ENCODE measurements at regions not wholly inside any gene's neighbourhood (a gene's known extent, or its start where the extent isn't known, plus 50 kb on each side); places are given as distances from the start of the nearest gene placed in this dataset.

DNA sequence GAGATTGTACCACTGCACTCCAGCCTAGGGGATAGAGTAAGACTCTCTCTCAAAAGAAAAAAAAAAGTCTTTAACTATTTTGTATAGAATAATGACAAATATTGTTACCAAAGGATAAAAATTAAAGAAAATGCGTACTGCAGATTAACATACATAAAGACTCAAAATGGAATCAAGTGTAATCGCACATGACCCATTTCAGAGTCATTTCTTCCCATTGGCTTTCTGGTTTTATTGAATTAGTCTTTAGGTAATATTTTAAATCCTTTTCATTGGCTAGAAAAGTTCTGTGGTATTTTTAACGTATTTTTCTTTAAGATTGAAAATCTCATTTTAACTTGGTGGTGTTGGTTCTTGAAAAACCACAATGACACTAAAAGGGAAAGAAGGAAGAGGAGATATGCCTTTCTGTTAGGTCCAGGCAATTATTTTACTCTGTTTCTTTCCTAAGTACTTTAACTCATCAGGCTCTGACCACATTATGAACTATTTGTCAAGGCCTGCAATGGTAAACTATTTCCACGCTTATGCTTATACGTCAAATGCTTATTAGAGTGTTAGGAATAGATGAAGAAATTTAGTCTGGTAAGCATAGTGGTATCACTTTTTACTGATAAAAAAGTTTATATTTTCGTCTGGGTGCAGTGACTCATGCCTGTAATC, 52.3 kb downstream of the PLEKHG1 start:
- DNase-seq (ENCODE audit: low read depth in 2 of 2): no peak

DNA sequence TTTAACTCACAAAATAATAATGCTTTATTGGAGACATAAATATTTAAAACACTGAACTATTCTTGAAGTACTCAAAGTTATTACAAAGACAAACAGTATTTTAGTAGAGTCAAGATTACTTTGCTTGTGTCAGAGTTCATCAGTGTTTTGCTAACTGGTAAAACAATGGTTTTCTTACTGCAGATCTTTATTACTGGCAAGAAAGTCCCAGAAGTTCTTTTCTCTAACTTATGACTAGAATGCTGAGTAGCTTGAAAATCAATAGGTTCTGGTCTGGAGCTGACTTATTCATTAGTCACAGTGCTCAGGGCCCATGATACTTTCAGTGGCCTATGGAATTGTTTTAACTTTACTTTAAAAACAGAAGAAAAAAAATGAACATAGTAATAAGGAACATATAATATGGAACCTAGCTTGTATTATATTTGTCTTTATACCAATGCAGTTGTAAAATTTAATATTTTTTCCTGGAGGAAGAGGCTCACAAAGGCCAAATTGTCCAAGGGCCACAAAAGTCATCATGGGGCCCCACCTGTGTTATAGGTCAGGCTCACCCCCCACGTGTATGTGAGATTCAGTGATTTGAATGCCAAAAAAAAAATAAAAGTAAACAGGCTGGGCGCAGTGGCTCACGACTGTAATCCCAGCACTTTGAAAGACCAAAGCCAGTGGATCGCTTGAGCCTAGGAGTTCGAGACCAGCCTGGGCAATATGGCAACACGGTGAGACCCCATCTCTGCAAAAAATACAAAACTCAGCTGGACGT, 53.3 kb downstream of the PLEKHG1 start:
- DNase-seq (ENCODE audit: low read depth in 2 of 2): no peak

- no peak for DNase-seq (ENCODE audit: low read depth in 2 of 2)
Measured at GRCh38 chr6:150654608-150655007, 54.9 kb downstream of the PLEKHG1 start.

- no peak for DNase-seq (ENCODE audit: low read depth in 2 of 2)
Measured at GRCh38 chr6:150656156-150656555, 56.5 kb downstream of the PLEKHG1 start.

DNA sequence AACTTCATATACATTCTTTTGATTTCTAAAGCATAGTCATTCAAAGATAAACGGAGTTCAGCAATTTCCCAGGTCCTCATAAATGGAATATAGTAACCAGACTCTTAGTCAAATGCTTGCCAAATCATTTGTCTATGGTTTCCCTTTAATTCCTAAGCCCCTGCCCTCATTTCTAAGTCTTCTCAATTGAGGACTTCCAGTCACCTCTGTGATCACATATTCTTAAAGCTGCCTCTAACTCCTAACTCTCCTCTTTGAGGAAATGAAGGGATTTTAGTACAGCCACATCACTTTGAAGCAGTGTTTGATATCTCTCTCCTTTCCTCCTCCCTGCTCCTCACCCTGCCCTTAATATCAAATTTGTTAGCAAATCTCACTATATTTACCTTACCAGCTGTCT, 58.7 kb downstream of the PLEKHG1 start:
- no peak for DNase-seq (ENCODE audit: low read depth in 2 of 2)

DNA sequence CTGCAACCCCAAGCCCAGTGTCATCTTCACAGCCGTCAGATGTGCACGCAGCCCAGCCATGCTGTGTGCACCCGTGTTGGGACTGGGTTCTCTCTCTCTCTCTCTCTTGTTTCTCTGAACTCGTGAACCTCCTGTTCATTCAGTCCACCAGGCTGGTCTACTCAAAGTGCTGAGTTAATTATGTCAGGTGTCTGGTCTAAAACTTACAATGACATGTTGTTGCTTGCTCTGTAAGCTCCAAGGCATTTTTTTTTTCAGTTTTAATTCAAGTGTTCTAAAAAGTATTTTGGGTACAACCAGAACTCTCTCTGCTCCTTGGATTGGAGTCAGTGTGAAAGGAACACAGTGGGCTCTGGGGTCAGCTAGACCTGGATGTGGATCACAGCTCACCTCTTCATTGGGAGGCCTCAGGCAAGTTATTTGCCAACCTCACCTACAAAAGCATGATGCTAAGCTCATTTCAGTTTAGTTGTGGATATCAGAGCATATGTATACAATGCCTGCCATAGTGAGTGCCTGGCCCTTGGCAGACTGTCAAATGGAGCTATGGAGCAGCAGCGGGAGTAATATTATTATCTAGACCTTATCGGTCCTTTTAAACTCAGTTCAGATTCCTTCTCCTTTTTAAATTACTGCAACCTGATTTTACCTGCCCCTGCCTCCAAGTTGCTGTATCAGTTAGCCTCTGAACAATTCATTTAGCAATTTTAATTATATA, 59.5 kb downstream of the PLEKHG1 start:
- DNase-seq (ENCODE audit: low read depth in 2 of 2): no peak

- DNase-seq (ENCODE audit: low read depth in 2 of 2): no peak
Measured at GRCh38 chr6:150661216-150662007, 61.7 kb downstream of the PLEKHG1 start.

- no peak for DNase-seq (ENCODE audit: low read depth in 2 of 2)
Measured at GRCh38 chr6:150662814-150663213, 63.1 kb downstream of the PLEKHG1 start.

- no peak for DNase-seq (ENCODE audit: low read depth in 2 of 2)
Measured at GRCh38 chr6:150664091-150664490, 64.4 kb downstream of the PLEKHG1 start.

DNA sequence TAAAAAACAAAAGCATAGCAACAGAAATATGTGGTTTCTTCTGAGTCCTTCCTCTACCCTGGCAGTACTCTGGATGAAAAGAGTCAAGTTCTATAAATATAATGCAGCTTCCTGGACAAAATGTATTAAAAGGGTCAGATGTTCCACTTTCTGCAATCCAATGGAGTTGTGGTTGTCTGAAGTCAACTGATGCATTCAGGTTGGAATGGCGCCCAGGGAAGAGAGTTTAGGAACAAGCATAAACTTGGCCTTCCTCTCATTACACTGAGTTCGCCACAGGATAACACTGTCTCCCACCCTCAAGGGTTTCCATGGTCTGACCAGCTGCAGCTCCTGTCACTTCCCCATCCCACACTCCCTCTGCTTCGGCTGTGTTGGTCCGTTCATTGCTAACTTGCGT, 66.4 kb downstream of the PLEKHG1 start:
- no peak for DNase-seq (ENCODE audit: low read depth in 2 of 2)

GRCh38 chr6:150667359-150667758, 67.7 kb downstream of the PLEKHG1 start:
- no peak for DNase-seq (ENCODE audit: low read depth in 2 of 2)

DNA sequence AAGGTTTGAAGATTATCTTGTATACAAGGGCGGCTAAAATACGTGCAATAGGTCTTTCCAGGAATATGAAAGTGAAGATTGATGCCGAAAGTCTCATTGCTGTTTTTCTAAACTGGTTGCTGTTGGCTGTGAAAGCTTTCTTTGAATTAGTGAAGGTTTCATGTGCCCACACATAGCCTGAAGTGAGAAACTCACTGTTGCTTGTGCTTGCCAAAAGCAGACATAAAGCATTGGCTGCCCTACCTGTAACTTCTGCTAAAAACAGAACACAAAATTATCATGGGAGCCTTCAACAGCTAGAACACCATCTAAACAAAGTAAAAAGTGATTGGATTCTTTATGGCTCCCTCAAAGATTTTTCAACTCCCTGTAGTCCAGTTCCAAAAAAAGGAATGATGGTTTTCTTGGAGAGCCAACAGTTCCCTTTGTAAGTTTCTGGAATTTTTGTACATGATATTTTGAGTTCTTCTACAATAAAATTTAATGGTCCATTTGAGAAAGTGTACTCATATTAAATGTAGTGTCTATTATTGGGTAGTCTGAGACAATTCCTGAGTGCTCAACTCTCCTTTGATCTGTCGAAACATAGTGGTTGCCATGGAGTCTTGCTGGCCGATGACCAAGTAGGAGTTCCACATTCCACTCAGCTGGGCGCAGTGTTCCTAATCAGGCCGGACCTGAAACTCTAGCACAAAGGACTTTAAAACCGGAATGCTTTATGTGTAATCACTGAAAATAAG, 68.5 kb downstream of the PLEKHG1 start:
- DNase-seq (ENCODE audit: low read depth in 2 of 2): no peak

DNA sequence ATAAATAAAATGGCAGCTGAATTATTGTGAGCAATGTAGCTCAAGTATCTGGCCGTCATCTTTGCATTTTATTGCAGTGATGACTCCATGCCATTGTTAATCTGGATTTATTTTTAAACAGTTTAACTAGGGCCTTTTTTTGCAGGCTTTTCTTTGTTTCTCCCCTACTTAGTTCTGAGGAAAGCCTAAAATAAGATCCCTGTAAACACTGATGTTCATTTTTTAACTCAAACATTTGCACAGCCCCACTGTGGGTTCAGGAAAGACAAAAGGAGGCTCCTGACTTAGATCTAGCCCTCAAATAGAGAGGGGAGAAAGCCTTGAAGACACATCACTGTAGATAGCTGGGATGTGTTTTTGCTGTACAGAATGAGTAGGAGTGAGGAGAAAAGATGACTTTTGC, 69.2 kb downstream of the PLEKHG1 start:
- no peak for DNase-seq (ENCODE audit: low read depth in 2 of 2)

DNA sequence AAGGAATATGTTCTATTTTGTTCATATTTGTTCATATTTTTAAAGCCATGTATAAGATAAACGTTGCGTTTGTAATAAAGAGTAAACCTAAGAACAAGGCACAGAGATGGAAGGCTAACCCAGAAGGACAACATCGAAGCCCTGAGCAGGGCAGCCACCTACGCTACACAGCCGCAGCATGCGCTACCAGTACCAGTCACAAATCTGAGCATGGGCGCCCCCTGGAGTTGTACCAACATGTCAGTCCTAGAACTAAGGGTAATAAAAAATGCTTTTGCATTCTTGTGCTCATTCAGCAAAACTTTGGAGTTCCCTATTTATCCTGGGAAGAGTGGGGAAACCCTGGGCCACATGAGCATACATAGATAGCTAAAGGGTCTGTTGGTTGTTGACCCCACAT, 70.6 kb downstream of the PLEKHG1 start:
- DNase-seq (ENCODE audit: low read depth in 2 of 2): no peak

- no peak for DNase-seq (ENCODE audit: low read depth in 2 of 2)
Measured at GRCh38 chr6:150672800-150673199, 73.1 kb downstream of the PLEKHG1 start.

GRCh38 chr6:150673720-150674346, 74.1 kb downstream of the PLEKHG1 start:
- no peak for DNase-seq (ENCODE audit: low read depth in 2 of 2)

DNA sequence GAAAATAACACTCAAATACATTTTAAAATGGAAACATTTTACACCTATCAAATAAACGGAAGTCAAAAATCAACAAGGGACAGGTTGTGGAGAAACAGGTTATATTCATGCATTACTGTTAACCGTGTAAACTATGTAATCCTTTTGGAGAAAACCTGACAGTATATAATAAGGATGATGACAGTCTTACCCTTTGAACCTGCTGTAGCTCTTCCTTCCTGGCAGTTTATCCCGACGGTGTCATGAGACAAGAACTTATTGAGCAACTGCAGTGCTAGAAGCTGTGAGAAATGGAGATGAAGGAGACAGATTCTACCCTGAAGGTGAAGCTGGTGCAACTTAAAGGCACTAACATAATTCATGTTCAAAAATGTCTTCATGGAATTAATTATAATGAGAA, 76.7 kb downstream of the PLEKHG1 start:
- DNase-seq (ENCODE audit: low read depth in 2 of 2): no peak

DNA sequence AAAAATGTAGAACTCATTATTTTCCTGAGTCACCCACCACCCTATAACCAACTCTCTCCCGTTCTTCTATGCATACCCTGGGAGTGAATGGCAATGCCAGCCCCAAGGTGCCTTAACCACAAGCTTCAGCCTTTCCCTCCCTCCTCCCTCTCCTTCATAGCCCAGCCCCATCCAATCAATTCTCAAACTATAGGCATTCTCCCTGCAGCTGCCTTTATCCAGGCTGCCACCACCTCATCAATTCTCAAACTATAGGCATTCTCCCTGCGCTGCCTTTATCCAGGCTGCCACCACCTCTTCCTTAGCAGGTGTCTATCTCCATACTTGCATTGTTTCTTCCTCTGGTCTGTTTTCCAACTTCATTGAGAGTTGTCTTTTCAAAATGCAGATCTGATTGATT, 77.1 kb downstream of the PLEKHG1 start:
- DNase-seq (ENCODE audit: low read depth in 2 of 2): no peak

GRCh38 chr6:150680510-150680909, 80.8 kb downstream of the PLEKHG1 start:
- no peak for DNase-seq (ENCODE audit: low read depth in 2 of 2)

DNA sequence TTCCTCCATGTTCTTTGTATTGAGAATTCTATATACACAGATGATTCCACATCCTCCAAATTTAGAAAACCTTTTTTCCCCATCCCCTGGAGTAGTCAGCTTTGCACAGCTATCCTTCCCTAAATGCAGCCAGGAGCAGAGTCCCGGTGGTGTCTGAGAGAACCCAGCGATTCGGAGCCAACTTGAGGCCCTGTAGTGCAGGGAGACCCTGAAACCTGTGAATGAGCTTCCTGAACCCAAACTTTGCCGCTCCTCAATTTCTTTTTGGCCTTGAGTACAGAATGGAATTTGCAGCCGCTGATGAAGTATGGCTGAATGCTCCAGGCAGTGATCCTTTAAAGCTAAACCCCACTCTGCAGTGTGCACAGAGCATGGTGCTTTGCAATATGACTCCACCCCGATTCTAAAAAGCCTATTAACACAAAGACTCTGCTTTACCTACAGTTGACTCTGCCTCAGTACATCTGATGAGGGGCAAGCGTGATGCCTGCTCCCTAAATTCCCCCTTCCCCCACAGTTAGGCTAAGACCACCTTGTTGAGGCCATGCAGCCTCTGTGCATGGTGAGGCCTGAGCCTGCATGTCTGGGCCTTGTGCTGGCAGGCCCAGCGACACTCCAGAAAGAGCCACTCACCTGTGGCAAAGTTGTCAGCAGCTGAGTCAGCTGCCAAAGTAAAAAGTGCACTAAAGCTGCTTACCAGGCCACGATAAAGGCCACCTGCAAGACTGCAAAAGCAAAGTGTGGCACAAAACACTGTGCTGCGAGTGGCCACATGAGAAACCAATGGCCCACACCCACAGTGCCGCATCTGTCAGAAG, 82.1 kb downstream of the PLEKHG1 start:
- DNase-seq (ENCODE audit: low read depth in 2 of 2): no peak
